ENCODE measurements at regions not wholly inside any gene's neighbourhood (a gene's known extent, or its start where the extent isn't known, plus 50 kb on each side); places are given as distances from the start of the nearest gene placed in this dataset.

DNA sequence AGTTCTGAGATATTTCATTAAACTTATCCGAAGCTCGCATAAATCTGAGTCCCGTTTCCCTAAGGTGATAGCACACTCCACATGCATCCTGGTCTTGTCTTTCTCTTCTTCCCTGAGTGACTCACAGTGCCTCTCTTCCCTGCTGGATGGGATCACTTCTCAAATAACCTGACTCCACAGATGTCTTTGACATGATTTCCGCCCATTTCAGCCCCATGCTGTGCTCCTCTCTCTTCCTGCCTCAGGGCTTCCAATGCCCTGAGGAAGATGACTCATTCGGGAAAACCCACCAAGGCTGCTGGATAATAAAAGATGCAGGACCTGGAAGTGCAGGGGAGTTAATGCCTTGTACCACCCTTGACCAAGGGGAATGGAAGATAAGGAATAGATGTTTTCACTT is 441.7 kb upstream of the SOX11 start:
- DNase-seq (ENCODE audit: low read depth, low spot score) (no peak), ATAC-seq (no peak)
- intact Hi-C loops (cut with micrococcal nuclease), result no loop called here
- no peaks in the 10 kb centered on the region for H3K79me2 ChIP-seq (ENCODE audit: insufficient read depth, low read length)
- no peak overlapping the region for H3K4me2 ChIP-seq (ENCODE audit: low read length)
- peaks cover 18 to 20% of the 10 kb centered on the region in 2 experiments; a peak in 2 of 4 replicates for H3K9me3 ChIP-seq (ENCODE audit: control insufficient read depth in 1 of 2, insufficient read depth in 1 of 2, low read depth in 1 of 2, low read length in 2 of 2)
- no TSS peak for BruUV-seq (replicated peaks)
- no peak overlapping the region for H3K27ac ChIP-seq (ENCODE audit: low read depth, low read length)
- no peak overlapping the region for H2AFZ ChIP-seq (ENCODE audit: low read depth, low read length, poor library complexity, severe bottlenecking)
- ChIA-PET RAD21 (ENCODE audit: low non-redundant PET in 1 of 2, low total read pairs in 2 of 2, uncharacterized antibody in 2 of 2, unreplicated experiment in 2 of 2) (no interaction called here), POLR2A (no interaction called here), CTCF (no interaction called here)
- no peak overlapping the region for H3K4me3 ChIP-seq (replicated peaks in 1 of 2; ENCODE audit: low read depth in 1 of 2, low read length in 2 of 2)
- H3K36me3 ChIP-seq (ENCODE audit: control insufficient read depth in 1 of 2, insufficient read depth in 2 of 2, low read length in 2 of 2), result no peaks in the 10 kb centered on the region
- H4K20me1 ChIP-seq (ENCODE audit: insufficient read depth), result no peaks in the 10 kb centered on the region
- TF ChIP-seq SIN3A (IDR thresholded peaks at IDR 0.05; ENCODE audit: low read depth) (no peak), TCF7L2 (IDR thresholded peaks at IDR 0.05; ENCODE audit: borderline replicate concordance, extremely low read depth, insufficient read depth, insufficient read length) (no peak), SP1 (IDR thresholded peaks at IDR 0.05; ENCODE audit: low read depth) (no peak), ELF1 (IDR thresholded peaks at IDR 0.05; ENCODE audit: borderline replicate concordance, low read depth) (no peak), ZNF274 (IDR thresholded peaks at IDR 0.05; ENCODE audit: low read depth, low read length) (no peak), EGR1 (IDR thresholded peaks at IDR 0.05; ENCODE audit: low read depth) (no peak), YY1 (IDR thresholded peaks at IDR 0.05; ENCODE audit: extremely low read depth, insufficient replicate concordance, low read depth, low read length) (no peak), ZFX (IDR thresholded peaks at IDR 0.05) (no peak), CBX3 (IDR thresholded peaks at IDR 0.05; ENCODE audit: low read depth) (no peak), JUND (IDR thresholded peaks at IDR 0.05) (no peak), POLR2A (IDR thresholded peaks at IDR 0.05; ENCODE audit: borderline replicate concordance, extremely low read depth, insufficient read depth, insufficient read length) (no peak), FOSL1 (IDR thresholded peaks at IDR 0.05; ENCODE audit: low read depth) (no peak)
- TF ChIP-seq, protein P1, sequence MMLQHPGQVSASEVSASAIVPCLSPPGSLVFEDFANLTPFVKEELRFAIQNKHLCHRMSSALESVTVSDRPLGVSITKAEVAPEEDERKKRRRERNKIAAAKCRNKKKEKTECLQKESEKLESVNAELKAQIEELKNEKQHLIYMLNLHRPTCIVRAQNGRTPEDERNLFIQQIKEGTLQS (IDR thresholded peaks at IDR 0.05), result no peak
- TF ChIP-seq, protein P2, sequence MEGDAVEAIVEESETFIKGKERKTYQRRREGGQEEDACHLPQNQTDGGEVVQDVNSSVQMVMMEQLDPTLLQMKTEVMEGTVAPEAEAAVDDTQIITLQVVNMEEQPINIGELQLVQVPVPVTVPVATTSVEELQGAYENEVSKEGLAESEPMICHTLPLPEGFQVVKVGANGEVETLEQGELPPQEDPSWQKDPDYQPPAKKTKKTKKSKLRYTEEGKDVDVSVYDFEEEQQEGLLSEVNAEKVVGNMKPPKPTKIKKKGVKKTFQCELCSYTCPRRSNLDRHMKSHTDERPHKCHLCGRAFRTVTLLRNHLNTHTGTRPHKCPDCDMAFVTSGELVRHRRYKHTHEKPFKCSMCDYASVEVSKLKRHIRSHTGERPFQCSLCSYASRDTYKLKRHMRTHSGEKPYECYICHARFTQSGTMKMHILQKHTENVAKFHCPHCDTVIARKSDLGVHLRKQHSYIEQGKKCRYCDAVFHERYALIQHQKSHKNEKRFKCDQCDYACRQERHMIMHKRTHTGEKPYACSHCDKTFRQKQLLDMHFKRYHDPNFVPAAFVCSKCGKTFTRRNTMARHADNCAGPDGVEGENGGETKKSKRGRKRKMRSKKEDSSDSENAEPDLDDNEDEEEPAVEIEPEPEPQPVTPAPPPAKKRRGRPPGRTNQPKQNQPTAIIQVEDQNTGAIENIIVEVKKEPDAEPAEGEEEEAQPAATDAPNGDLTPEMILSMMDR (IDR thresholded peaks at IDR 0.05 in 2 of 3, conservative IDR thresholded peaks at IDR 0.05 in 1 of 3; ENCODE audit: borderline replicate concordance in 1 of 3, insufficient read depth in 1 of 3, low read depth in 2 of 3, low read length in 2 of 3), result no peak
- TF ChIP-seq, protein P3, sequence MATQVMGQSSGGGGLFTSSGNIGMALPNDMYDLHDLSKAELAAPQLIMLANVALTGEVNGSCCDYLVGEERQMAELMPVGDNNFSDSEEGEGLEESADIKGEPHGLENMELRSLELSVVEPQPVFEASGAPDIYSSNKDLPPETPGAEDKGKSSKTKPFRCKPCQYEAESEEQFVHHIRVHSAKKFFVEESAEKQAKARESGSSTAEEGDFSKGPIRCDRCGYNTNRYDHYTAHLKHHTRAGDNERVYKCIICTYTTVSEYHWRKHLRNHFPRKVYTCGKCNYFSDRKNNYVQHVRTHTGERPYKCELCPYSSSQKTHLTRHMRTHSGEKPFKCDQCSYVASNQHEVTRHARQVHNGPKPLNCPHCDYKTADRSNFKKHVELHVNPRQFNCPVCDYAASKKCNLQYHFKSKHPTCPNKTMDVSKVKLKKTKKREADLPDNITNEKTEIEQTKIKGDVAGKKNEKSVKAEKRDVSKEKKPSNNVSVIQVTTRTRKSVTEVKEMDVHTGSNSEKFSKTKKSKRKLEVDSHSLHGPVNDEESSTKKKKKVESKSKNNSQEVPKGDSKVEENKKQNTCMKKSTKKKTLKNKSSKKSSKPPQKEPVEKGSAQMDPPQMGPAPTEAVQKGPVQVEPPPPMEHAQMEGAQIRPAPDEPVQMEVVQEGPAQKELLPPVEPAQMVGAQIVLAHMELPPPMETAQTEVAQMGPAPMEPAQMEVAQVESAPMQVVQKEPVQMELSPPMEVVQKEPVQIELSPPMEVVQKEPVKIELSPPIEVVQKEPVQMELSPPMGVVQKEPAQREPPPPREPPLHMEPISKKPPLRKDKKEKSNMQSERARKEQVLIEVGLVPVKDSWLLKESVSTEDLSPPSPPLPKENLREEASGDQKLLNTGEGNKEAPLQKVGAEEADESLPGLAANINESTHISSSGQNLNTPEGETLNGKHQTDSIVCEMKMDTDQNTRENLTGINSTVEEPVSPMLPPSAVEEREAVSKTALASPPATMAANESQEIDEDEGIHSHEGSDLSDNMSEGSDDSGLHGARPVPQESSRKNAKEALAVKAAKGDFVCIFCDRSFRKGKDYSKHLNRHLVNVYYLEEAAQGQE (IDR thresholded peaks at IDR 0.05; ENCODE audit: low read depth), result no peak
- H3K9me2 ChIP-seq (ENCODE audit: insufficient read depth), result no peaks in the 10 kb centered on the region
- H3K27me3 ChIP-seq (ENCODE audit: insufficient read depth, low read length), result no peaks in the 10 kb centered on the region
- no peaks in the 10 kb centered on the region for H3K4me1 ChIP-seq (ENCODE audit: control insufficient read depth in 1 of 2, insufficient read depth in 2 of 2, low read length in 2 of 2)
- no peak overlapping the region for H3K9ac ChIP-seq (ENCODE audit: low read length)
